Forelimb muscle (tissue), 1 donor: ENCODE measurements at regions not wholly inside any gene's neighbourhood (a gene's known extent, or its start where the extent isn't known, plus 50 kb on each side); places are given as distances from the start of the nearest gene placed in this dataset.

Experiments used
- DNase-seq: peaks from one replicate; pipeline ENCODE4 v3.0.0-alpha.2; 2013; ENCODE audit warnings: low read depth

DNA sequence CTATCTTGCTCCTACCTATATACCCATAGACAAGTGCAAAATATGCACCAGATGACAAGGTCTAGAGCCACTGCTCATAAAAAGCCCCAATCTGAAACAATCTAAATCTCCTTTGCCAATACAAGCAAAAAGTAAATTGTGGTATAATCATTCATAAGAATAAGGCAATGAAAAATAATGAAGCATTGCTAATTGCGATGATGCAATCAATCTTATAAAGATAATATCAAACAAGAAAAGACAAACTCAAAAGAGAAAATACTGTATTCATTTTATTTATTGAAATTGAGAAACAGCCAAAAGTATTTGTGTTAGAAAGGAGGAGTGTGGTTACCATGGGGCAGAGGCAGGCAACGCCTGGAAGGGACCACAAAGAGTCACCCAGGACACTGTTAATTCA, 175.9 kb upstream of the GYPC start:
- DNase-seq = no peak

GRCh38 chr2:126482582-126483464, 173.1 kb upstream of the GYPC start:
- no peak for DNase-seq

GRCh38 chr2:126494593-126494992, 161.4 kb upstream of the GYPC start:
- DNase-seq = no peak

DNA sequence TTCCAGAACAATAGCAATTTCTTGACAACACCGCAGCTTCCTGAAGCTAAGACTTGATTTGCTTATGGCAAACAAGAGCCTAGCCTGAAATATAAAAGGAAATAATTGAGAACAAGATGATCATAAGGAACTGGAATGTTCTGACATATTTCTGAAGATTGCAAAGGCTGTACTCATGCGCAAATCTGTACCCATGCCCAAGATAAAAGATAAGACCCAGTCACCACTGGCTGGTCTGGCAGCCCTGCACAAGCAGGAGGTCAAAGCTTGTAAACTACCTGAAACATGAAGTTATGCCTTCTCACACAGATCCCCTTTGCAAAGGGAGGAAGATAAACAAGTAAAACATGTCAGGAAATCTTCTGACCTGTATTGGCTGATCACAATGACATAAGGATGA, 160.8 kb upstream of the GYPC start:
- DNase-seq = no peak

- DNase-seq = no peak
Observed at GRCh38 chr2:126496493-126496892, 159.5 kb upstream of the GYPC start.

DNA sequence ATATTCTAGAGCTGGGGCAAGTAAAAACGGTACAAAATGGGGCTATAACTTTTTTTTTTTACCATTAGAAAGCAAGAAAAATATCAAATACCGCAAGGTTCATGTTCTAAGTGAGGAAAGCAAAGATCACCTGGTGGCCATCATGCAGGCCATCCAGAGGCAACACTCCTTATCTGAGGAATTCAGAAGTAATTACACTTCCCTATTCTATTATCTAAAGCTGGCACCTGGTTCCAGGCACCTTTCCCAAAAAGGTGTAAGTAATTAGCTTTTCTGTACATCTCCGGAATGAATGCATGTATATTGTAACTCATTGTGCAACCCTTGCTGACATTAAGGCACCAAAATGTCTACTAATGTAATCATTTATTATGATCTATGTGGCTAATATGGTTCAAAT, 152.5 kb upstream of the GYPC start:
- DNase-seq = no peak

- no peak for DNase-seq
Observed at GRCh38 chr2:126504949-126505348, 151.0 kb upstream of the GYPC start.

- DNase-seq = no peak
Observed at GRCh38 chr2:126506786-126507185, 149.2 kb upstream of the GYPC start.

DNA sequence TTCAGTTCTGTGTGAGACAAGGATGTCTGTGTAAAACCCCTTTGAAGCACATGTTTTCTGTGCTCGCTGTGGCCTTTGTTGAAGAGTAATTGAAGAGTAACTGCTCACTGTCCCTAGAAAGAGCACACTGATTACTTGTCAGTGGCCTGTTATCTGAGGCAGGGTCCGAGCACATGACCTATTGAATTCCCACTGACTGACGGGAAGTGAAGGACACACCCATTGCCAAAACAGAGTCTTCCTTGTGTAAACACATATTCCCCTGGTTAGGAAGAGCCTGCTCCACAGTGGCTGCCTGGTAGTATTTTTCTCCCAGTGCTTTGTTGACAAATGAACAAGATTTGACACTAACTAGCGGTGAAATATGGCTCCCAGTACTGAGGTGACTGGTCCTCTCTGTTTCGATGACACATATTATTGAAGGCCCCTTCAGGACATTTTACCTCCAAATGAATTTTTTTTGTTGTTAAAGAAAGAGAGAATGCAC, 148.5 kb upstream of the GYPC start:
- DNase-seq = no peak

GRCh38 chr2:126510356-126510755, 145.6 kb upstream of the GYPC start:
- no peak for DNase-seq

GRCh38 chr2:126510960-126511359, 145.0 kb upstream of the GYPC start:
- no peak for DNase-seq

GRCh38 chr2:126512026-126512425, 143.9 kb upstream of the GYPC start:
- no peak for DNase-seq

- no peak for DNase-seq
Observed at GRCh38 chr2:126513033-126513432, 142.9 kb upstream of the GYPC start.

GRCh38 chr2:126515471-126515870, 140.5 kb upstream of the GYPC start:
- DNase-seq = no peak

- no peak for DNase-seq
Observed at GRCh38 chr2:126518196-126518595, 137.8 kb upstream of the GYPC start.

DNA sequence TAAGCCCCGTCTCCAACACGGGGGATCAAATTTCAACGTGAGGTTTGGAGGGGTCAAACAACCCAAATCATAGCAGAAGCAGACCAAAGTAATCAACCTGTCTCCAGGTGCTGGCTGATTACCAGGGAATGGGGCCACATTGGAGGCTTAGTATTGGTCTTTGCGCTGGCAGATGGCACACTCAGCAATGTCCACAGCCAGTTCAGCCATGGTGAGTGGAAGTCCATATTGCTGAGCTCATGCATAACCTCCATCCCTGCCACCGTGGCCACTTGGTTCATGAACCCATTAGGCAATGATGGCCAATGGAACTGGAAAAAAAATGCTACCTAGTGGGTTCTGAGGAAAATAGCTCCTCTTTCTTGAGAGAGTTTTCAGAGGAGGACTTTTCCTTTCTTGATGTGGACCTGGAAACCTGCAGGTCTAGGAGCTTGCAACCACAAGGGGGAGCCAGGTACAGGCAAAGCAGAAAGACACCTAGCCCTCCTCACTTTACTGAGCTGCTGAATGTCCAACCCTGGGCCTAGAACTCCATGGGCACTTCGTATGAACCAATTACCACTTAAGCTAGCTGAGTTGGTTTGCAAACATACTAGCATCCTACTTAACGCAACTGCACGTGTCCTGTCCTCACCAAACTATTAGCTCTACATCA, 128.0 kb upstream of the GYPC start:
- DNase-seq = peak; percentile 2

DNA sequence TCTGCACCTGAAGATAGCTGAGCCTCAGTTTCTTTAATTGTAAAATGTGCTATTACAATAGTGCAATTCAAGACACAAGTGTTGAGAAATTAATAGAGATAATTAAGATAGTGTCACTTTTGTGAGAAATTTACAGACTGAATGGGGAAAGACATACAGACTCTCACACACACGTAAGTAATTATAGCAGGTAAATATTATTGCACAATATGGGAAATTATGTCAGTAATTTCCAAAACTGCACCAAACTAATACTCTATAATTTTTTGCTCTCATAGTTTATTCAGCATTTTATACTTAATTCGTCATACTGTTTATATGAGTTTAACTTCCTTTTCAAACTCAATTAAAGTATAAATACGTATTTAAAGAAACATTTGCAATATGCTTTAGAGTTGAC, 124.9 kb upstream of the GYPC start:
- no peak for DNase-seq

DNA sequence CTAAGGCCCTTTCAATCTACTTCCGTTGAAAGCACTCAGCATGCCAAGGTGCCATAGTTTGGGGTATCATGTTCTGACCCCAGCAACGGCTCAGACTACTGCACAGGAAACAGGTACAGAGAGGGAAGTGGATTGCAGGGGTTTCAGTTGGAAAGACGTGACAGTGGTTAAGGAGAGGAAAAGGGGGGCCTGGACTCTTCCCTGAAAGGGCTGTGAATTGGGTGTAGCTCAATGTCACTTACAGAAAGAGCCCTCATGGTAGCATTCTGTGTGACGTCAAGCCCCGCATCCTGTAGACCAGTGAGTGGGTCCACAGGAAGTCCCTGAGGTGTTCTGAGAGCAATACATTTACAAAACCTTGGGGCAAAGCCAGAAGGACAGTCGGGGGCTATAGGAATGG, 121.5 kb upstream of the GYPC start:
- DNase-seq = no peak

DNA sequence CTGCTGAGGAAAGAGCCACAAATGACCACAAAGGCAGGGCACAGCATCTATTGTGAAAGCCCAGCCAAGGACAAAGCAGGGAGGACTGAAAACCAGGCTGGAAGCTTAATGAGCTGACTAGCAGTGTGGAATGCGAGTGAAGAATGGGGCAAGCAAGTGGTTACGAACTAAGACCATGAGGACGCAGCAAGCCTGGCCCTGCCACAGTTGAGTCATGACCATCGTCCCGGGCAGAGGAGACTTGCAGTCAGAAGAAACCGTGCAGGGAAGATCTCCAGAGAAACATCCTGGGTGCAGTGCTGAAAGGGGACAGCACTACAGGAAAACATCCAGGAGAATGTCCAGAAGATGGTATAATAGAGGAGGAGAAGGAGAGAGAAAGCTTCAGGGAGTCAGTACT, 120.5 kb upstream of the GYPC start:
- DNase-seq = no peak

- no peak for DNase-seq
Observed at GRCh38 chr2:126536605-126537200, 119.3 kb upstream of the GYPC start.

DNA sequence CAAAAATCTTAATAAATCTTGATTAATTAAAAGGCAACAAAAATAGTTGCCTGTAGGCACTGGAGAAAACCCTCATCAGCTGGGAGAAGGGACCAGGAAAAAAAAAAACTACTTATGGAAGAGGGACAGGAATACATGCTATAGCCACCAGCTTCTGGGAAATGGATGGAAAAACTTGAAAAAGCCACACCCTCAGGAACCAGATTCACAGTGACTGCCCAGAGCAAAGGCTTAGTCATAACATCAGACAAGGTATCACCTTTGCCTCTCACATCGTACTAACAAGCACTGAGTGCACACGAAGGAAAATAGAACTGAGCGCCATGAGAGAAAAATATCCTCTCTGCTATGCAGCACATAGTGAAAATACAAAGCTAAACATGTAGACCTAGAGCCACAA, 116.9 kb upstream of the GYPC start:
- DNase-seq = no peak

DNA sequence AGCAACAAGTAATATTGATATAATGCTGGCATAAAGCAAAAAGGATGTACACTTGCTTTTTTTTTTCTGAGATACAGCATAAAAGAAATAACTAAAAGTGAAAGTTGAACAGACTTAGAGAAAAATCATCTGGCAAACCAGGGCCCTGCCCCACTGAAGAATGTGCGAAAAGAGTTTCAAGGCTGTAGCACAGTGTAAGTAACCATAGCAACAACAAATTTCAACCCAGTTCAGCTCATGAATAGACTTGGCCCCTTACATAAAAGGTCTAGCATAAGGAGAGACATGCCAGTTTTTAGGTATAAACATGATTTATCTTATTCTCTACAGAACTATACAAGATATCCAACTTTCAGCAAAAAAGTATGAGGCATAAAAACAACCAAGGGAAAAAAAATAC, 113.7 kb upstream of the GYPC start:
- no peak for DNase-seq

DNA sequence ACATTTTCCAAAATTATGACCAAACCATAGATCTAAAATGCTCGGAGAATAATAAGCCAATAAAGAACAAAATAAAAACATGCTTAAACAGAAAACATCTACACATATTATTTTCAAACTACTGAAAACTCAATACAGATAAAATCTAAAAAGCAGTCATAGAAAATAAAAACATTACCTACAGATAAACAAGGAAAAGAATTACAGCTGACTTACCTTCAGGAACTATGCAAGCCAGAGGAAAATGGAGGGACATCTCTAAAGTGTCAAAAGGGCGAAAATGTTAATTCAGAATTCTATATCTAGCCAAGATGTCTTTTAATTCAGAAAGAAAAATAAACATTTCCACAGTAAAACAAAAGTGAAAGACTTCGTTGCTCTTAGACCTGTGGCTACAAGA, 112.9 kb upstream of the GYPC start:
- DNase-seq = no peak
